ENCODE measurements at regions not wholly inside any gene's neighbourhood (a gene's known extent, or its start where the extent isn't known, plus 50 kb on each side); places are given as distances from the start of the nearest gene placed in this dataset.

GRCh38 chr5:10122076-10122726, 127.5 kb downstream of the ATPSCKMT start:
- WGBS (ENCODE audit: missing lambda C conversion rate) = 90% methylated on average over 1 of the region's 1 CpG
- Histone ChIP-seq H3K27ac (no peak overlapping the region), H3K9me3 (no peaks in the 10 kb centered on the region), H3K4me1 (no peaks in the 10 kb centered on the region), H3K4me2 (no peak overlapping the region), H3K4me3 (no peak overlapping the region)
- FAIRE-seq (peak; percentile 73), DNase-seq (ENCODE audit: low read depth in 1 of 2, low spot score in 1 of 2) (no peak), ATAC-seq (no peak)
- CTCF ChIA-PET = interaction anchor here (0.8 kb wide), 1 partner anchor 24 kb away, joined by 3 read pairs; no protein-coding TSS in a partner anchor
- POLR2A ChIA-PET = no interaction called here
- no peak for TF ChIP-seq HEYL (CRISPR knock-in tag; IDR thresholded peaks at IDR 0.05)
- TF ChIP-seq CEBPB (IDR thresholded peaks at IDR 0.05) = no peak
- TF ChIP-seq JUN (IDR thresholded peaks at IDR 0.05) = no peak
- no peak for TF ChIP-seq PBX3 (IDR thresholded peaks at IDR 0.05)
- TF ChIP-seq MAFK (IDR thresholded peaks at IDR 0.05; ENCODE audit: partially characterized antibody) = no peak
- no peak for TF ChIP-seq RFX5 (IDR thresholded peaks at IDR 0.05)
- no peak for TF ChIP-seq MYC (IDR thresholded peaks at IDR 0.05; ENCODE audit: borderline replicate concordance, low read length)
- no peak for TF ChIP-seq HOXB5 (CRISPR knock-in tag; IDR thresholded peaks at IDR 0.05)
- TF ChIP-seq HMGXB4 (CRISPR knock-in tag; IDR thresholded peaks at IDR 0.05; ENCODE audit: borderline replicate concordance) = no peak

GRCh38 chr5:10120934-10121333, 128.8 kb downstream of the ATPSCKMT start:
- POLR2A ChIA-PET = no interaction called here
- Histone ChIP-seq H3K4me3 (no peak overlapping the region), H3K4me1 (no peaks in the 10 kb centered on the region), H3K27ac (no peak overlapping the region), H3K4me2 (no peak overlapping the region), H3K9me3 (no peaks in the 10 kb centered on the region)
- TF ChIP-seq POLR2AphosphoS2 (conservative IDR thresholded peaks at IDR 0.05; ENCODE audit: low read length) (no peak), ELK1 (IDR thresholded peaks at IDR 0.05; ENCODE audit: low read depth, low read length) (no peak), FOSL2 (IDR thresholded peaks at IDR 0.05) (no peak), FOSL2 (CRISPR knock-in tag; IDR thresholded peaks at IDR 0.05) (no peak), ATOH8 (CRISPR knock-in tag; IDR thresholded peaks at IDR 0.05; ENCODE audit: low read depth) (no peak), NPAS2 (CRISPR knock-in tag; IDR thresholded peaks at IDR 0.05; ENCODE audit: borderline replicate concordance) (no peak), BHLHE40 (IDR thresholded peaks at IDR 0.05; ENCODE audit: low read depth, low read length) (no peak), NFE2L2 (conservative IDR thresholded peaks at IDR 0.05; ENCODE audit: low read length) (no peak), HDAC2 (IDR thresholded peaks at IDR 0.05) (no peak), CHD2 (IDR thresholded peaks at IDR 0.05; ENCODE audit: low read length, partially characterized antibody) (no peak), PBX3 (IDR thresholded peaks at IDR 0.05) (no peak), SMC3 (IDR thresholded peaks at IDR 0.05) (no peak), ZNF302 (CRISPR knock-in tag; IDR thresholded peaks at IDR 0.05) (no peak), KDM5A (IDR thresholded peaks at IDR 0.05) (no peak)
- no peak for DNase-seq (ENCODE audit: low read depth in 1 of 2, low spot score in 1 of 2)
- ATAC-seq = no peak
- CTCF ChIA-PET = no interaction called here
- FAIRE-seq = no peak
- WGBS (ENCODE audit: missing lambda C conversion rate) = 44% methylated on average over 6 of the region's 7 CpGs
